GM12878 (cell line): ENCODE measurements at regions not wholly inside any gene's neighbourhood (a gene's known extent, or its start where the extent isn't known, plus 50 kb on each side); places are given as distances from the start of the nearest gene placed in this dataset.

Source experiments
- ATAC-seq: fragments of 200-7000 bp; cut with Tn5 transposase; 3 replicates; pipeline ENCODE4 v1.9.1; 2020; ENCODE audit warnings: mild to moderate bottlenecking, moderate library complexity
- BruUV-seq: library from RNA; stranded (reverse); fragments of 400-500 nt; replicated peaks from 2 replicates; lab custom pipeline; 2021; lab: Mats Ljungman, UMichigan
- CTCF ChIA-PET: fragments of 300-600 bp; sonication (Branson Sonifier 250); formaldehyde crosslinking; extraction: SDS; loops from one replicate; lab custom pipeline; 2021; ENCODE audit warnings: inconsistent platforms; lab: Yijun Ruan, JAX
- POLR2A ChIA-PET: fragments of 350-600 bp; formaldehyde crosslinking; extraction: SDS; loops from one replicate; lab custom pipeline; 2021; ENCODE audit warnings: inconsistent platforms; lab: Charles Lee
- RAD21 ChIA-PET: fragments of 300-600 bp; sonication (Branson Sonifier 250); formaldehyde crosslinking; loops from one replicate; lab custom pipeline; 2023; ENCODE audit warnings: antibody characterized with exemption; ENCODE audit not compliant: unreplicated experiment; lab: Charles Lee
- SMC1A ChIA-PET: fragments of 300-600 bp; sonication (Branson Sonifier 250); formaldehyde crosslinking; loops from one replicate; lab custom pipeline; 2023; ENCODE audit not compliant: unreplicated experiment, uncharacterized antibody; lab: Charles Lee
- DNase-seq: peaks from one replicate; pipeline ENCODE4 v3.0.0-alpha.2; 2011; ENCODE audit warnings: low read depth, low spot score
- FAIRE-seq: peaks from 3 replicates; lab custom pipeline; 2011; peaks lifted over from hg19 to GRCh38; lab: Jason Lieb, UNC
- H2AFZ ChIP-seq: 2 replicates; pipeline ENCODE4 v1.6.0; 2011; ENCODE audit warnings: low read depth, low read length, control low read depth; ENCODE audit not compliant: control insufficient read depth
- H3K27ac ChIP-seq: 2 replicates; pipeline ENCODE4 v1.5.1; 2011; ENCODE audit warnings: control low read depth; ENCODE audit not compliant: control insufficient read depth, insufficient read depth
- H3K27me3 ChIP-seq, 2 experiments: replicated peaks in 1 of 2; 2 replicates each; pipeline versions ENCODE4 v1.6.0 to v1.6.1; 2011; ENCODE audit warnings: low read length in 1 of 2; ENCODE audit not compliant: control insufficient read depth in 2 of 2, insufficient read depth in 2 of 2
- H3K36me3 ChIP-seq, 2 experiments: 2 replicates each; pipeline ENCODE4 v1.5.1; 2011; ENCODE audit warnings: low read length in 1 of 2; ENCODE audit not compliant: control insufficient read depth in 2 of 2, insufficient read depth in 2 of 2
- H3K4me1 ChIP-seq: 2 replicates; pipeline ENCODE4 v1.6.1; 2011; ENCODE audit warnings: mild to moderate bottlenecking, low read length, moderate library complexity, mixed read lengths; ENCODE audit not compliant: control insufficient read depth, insufficient read depth
- H3K4me2 ChIP-seq: 2 replicates; pipeline ENCODE4 v1.6.0; 2011; ENCODE audit warnings: control low read depth; ENCODE audit not compliant: control insufficient read depth, insufficient read depth
- H3K4me3 ChIP-seq: fragments of 200-600 bp; sonication (generic); 2 replicates; pipeline ENCODE4 v1.5.1; 2016
- H3K79me2 ChIP-seq: 2 replicates; pipeline ENCODE4 v1.6.0; 2011; ENCODE audit warnings: low read length; ENCODE audit not compliant: control insufficient read depth, insufficient read depth
- H3K9ac ChIP-seq: 2 replicates; pipeline ENCODE4 v1.8.0; 2011; ENCODE audit warnings: low read length, control low read depth, mixed read lengths; ENCODE audit not compliant: control insufficient read depth, insufficient read depth
- H3K9me3 ChIP-seq: replicated peaks from 3 replicates; pipeline ENCODE4 v1.5.1; 2011; ENCODE audit warnings: mild to moderate bottlenecking, low read length; ENCODE audit not compliant: control insufficient read depth, insufficient read depth
- H4K20me1 ChIP-seq: 2 replicates; pipeline ENCODE4 v1.6.0; 2011; ENCODE audit not compliant: control insufficient read depth, insufficient read depth
- BCLAF1 ChIP-seq: fragments of 450-650 bp; IDR thresholded peaks from 2 replicates; pipeline ENCODE4 v1.6.1; 2017; ENCODE audit warnings: antibody characterized with exemption, mild to moderate bottlenecking, moderate library complexity
- CREM ChIP-seq: IDR thresholded peaks from 2 replicates; pipeline ENCODE4 v1.6.1; 2014; ENCODE audit warnings: antibody characterized with exemption, low read depth
- DPF2 ChIP-seq: fragments of 450-650 bp; IDR thresholded peaks from 2 replicates; pipeline ENCODE4 v1.6.1; 2017; ENCODE audit warnings: mild to moderate bottlenecking
- E4F1 ChIP-seq: fragments of 450-650 bp; IDR thresholded peaks from 2 replicates; pipeline ENCODE4 v1.6.1; 2018; ENCODE audit warnings: borderline replicate concordance, mild to moderate bottlenecking; ENCODE audit not compliant: partially characterized antibody
- EZH2 ChIP-seq: IDR thresholded peaks from 2 replicates; pipeline ENCODE4 v1.6.1; 2012; ENCODE audit warnings: low read depth, mild to moderate bottlenecking, control low read depth, inconsistent platforms, low read length, borderline replicate concordance; ENCODE audit not compliant: control insufficient read depth
- GATAD2B ChIP-seq: fragments of 450-650 bp; conservative IDR thresholded peaks from 2 replicates; pipeline ENCODE4 v1.6.1; 2017; ENCODE audit warnings: low read depth, mild to moderate bottlenecking, moderate library complexity
- HCFC1 ChIP-seq: fragments of 150-350 bp; IDR thresholded peaks from 2 replicates; pipeline ENCODE4 v1.6.1; 2014; ENCODE audit warnings: low read length
- IRF5 ChIP-seq: fragments of 450-650 bp; IDR thresholded peaks from 2 replicates; pipeline ENCODE4 v1.6.1; 2017; ENCODE audit warnings: borderline replicate concordance
- PAX8 ChIP-seq: fragments of 450-650 bp; IDR thresholded peaks from 2 replicates; pipeline ENCODE4 v1.6.1; 2017; ENCODE audit warnings: mild to moderate bottlenecking, moderate library complexity
- PML ChIP-seq: IDR thresholded peaks from 2 replicates; pipeline ENCODE4 v1.6.1; 2012; ENCODE audit warnings: low read length, inconsistent platforms
- POLR2AphosphoS2 ChIP-seq: IDR thresholded peaks from 2 replicates; pipeline ENCODE4 v1.6.1; 2011; ENCODE audit warnings: low read depth, mild to moderate bottlenecking, low read length, improper control_type of control experiment, moderate library complexity
- POU2F2 ChIP-seq: IDR thresholded peaks from 3 replicates; pipeline ENCODE4 v1.6.1; 2011; ENCODE audit warnings: low read depth, mild to moderate bottlenecking, low read length, borderline replicate concordance
- STAT1 ChIP-seq: fragments of 450-650 bp; conservative IDR thresholded peaks from 2 replicates; pipeline ENCODE4 v1.6.1; 2014; ENCODE audit warnings: antibody characterized with exemption, mild to moderate bottlenecking
- ZNF384 ChIP-seq: IDR thresholded peaks from 2 replicates; pipeline ENCODE4 v1.6.1; 2012; ENCODE audit warnings: low read depth, mild to moderate bottlenecking, low read length, improper control_type of control experiment, borderline replicate concordance
- WGBS: methylation state at CpG from one replicate; pipeline ENCODE4 v1.1.6; 2016; ENCODE audit warnings: low lambda C conversion rate; ENCODE audit not compliant: insufficient replicate concordance, insufficient coverage; ENCODE audit errors: missing lambda C conversion rate; 5-methylcytosine and 5-hydroxymethylcytosine counted together
- in situ Hi-C: fragments of 300-500 bp; cut with MboI; formaldehyde crosslinking; loops from 9 replicates; pipeline ENCODE4 v1.14.3; 2018; ENCODE audit warnings: mixed read lengths
- intact Hi-C: fragments of 100-400 bp; cut with micrococcal nuclease; formaldehyde crosslinking; loops from one replicate; pipeline ENCODE4 v1.14.2; 2022; ENCODE audit not compliant: unreplicated experiment

- H3K9ac ChIP-seq = no peak overlapping the region
- no peaks in the 10 kb centered on the region for H3K36me3 ChIP-seq
- BruUV-seq = no TSS peak
- no peaks in the 10 kb centered on the region for H4K20me1 ChIP-seq
- CTCF ChIA-PET = no interaction called here
- H3K9me3 ChIP-seq = no peaks in the 10 kb centered on the region; the same call in 2 of the 3 replicates
- in situ Hi-C loops (no loop called here), intact Hi-C loops (no loop called here)
- H3K27me3 ChIP-seq = no peaks in the 10 kb centered on the region
- SMC1A ChIA-PET = no interaction called here
- POLR2A ChIA-PET = no interaction called here
- H3K27ac ChIP-seq = no peak overlapping the region
- TF ChIP-seq HCFC1 = no peak
- no peak for TF ChIP-seq EZH2
- TF ChIP-seq IRF5 = no peak
- no peak for TF ChIP-seq PML
- no peak for TF ChIP-seq BCLAF1
- TF ChIP-seq E4F1 = no peak
- no peak for TF ChIP-seq DPF2
- no peak for TF ChIP-seq GATAD2B
- no peak for TF ChIP-seq STAT1
- no peak for TF ChIP-seq POLR2AphosphoS2
- TF ChIP-seq POU2F2 = no peak
- TF ChIP-seq ZNF384 = no peak
- TF ChIP-seq CREM = no peak
- no peak for TF ChIP-seq PAX8
- ATAC-seq (no peak; the same call in 2 of the 3 replicates), FAIRE-seq (no peak), DNase-seq (no peak)
- H3K4me2 ChIP-seq = no peak overlapping the region
- RAD21 ChIA-PET = no interaction called here
- no peaks in the 10 kb centered on the region for H3K4me1 ChIP-seq
- no peaks in the 10 kb centered on the region for H3K79me2 ChIP-seq
- no peak overlapping the region for H2AFZ ChIP-seq
- WGBS = 2% methylated on average over 3 of the region's 3 CpGs
- no peak overlapping the region for H3K4me3 ChIP-seq
These were observed 628.2 kb upstream of the KLF4 start for GRCh38 chr9:108117795-108118194.
